WERI-Rb-1 (cell line): ENCODE measurements at regions not wholly inside any gene's neighbourhood (a gene's known extent, or its start where the extent isn't known, plus 50 kb on each side); places are given as distances from the start of the nearest gene placed in this dataset.

Experiments
- DNase-seq: peaks from one replicate; pipeline ENCODE4 v3.0.0-alpha.2; 2020
- H3K27ac ChIP-seq: fragments of 250-450 bp; sonication (Bioruptor Pico); 2 replicates; pipeline ENCODE4 v1.5.1; 2020; ENCODE audit warnings: mild to moderate bottlenecking, moderate library complexity
- H3K27me3 ChIP-seq: fragments of 250-450 bp; sonication (Bioruptor Pico); 2 replicates; pipeline ENCODE4 v1.5.1; 2021; ENCODE audit warnings: mild to moderate bottlenecking, low read depth, moderate library complexity; ENCODE audit not compliant: insufficient read depth, severe bottlenecking
- H3K36me3 ChIP-seq: fragments of 250-450 bp; sonication (Bioruptor Pico); 2 replicates; pipeline ENCODE4 v1.5.1; 2020; ENCODE audit warnings: mild to moderate bottlenecking, moderate library complexity
- H3K4me3 ChIP-seq: 2 replicates; pipeline ENCODE4 v1.5.1; 2011; ENCODE audit warnings: low read depth, mild to moderate bottlenecking, control low read depth, low read length
- H3K9me3 ChIP-seq: fragments of 250-450 bp; sonication (Bioruptor Pico); 2 replicates; pipeline ENCODE4 v1.5.1; 2021; ENCODE audit warnings: mild to moderate bottlenecking, moderate library complexity; ENCODE audit not compliant: severe bottlenecking
- CTCF ChIP-seq: IDR thresholded peaks from 2 replicates; pipeline ENCODE4 v1.5.1; 2011; ENCODE audit warnings: low read depth, mild to moderate bottlenecking, control low read depth, inconsistent platforms, low read length

GRCh38 chr6:165077876-165078275 is 231.5 kb downstream of the C6orf118 start:
- TF ChIP-seq CTCF: no peak
- Histone ChIP-seq H3K27ac (no peak overlapping the region), H3K36me3 (no peaks in the 10 kb centered on the region), H3K9me3 (no peaks in the 10 kb centered on the region), H3K27me3 (no peaks in the 10 kb centered on the region), H3K4me3 (no peak overlapping the region)
- DNase-seq: no peak

- no peak for DNase-seq
- H3K4me3 ChIP-seq: no peak overlapping the region
- no peak for TF ChIP-seq CTCF
- no peaks in the 10 kb centered on the region for H3K27me3 ChIP-seq
- no peaks in the 10 kb centered on the region for H3K36me3 ChIP-seq
- H3K27ac ChIP-seq: no peak overlapping the region
- no peaks in the 10 kb centered on the region for H3K9me3 ChIP-seq
Measured at GRCh38 chr6:165071906-165072305, 237.5 kb downstream of the C6orf118 start.

GRCh38 chr6:165060720-165061119 is 248.7 kb downstream of the C6orf118 start:
- no peak for TF ChIP-seq CTCF
- H3K27me3 ChIP-seq: no peaks in the 10 kb centered on the region
- no peak overlapping the region for H3K27ac ChIP-seq
- no peaks in the 10 kb centered on the region for H3K36me3 ChIP-seq
- no peaks in the 10 kb centered on the region for H3K9me3 ChIP-seq
- DNase-seq: no peak
- H3K4me3 ChIP-seq: no peak overlapping the region

GRCh38 chr6:165059032-165059431 is 250.4 kb downstream of the C6orf118 start:
- Histone ChIP-seq H3K27me3 (no peaks in the 10 kb centered on the region), H3K27ac (no peak overlapping the region), H3K4me3 (no peak overlapping the region), H3K9me3 (no peaks in the 10 kb centered on the region), H3K36me3 (no peaks in the 10 kb centered on the region)
- no peak for TF ChIP-seq CTCF
- DNase-seq: no peak

- H3K27me3 ChIP-seq: no peaks in the 10 kb centered on the region
- no peak overlapping the region for H3K4me3 ChIP-seq
- no peak overlapping the region for H3K27ac ChIP-seq
- H3K36me3 ChIP-seq: no peaks in the 10 kb centered on the region
- TF ChIP-seq CTCF: no peak
- no peak for DNase-seq
- no peaks in the 10 kb centered on the region for H3K9me3 ChIP-seq
Measured at GRCh38 chr6:165056292-165056691, 253.1 kb downstream of the C6orf118 start.

GRCh38 chr6:165055231-165055630 is 254.2 kb downstream of the C6orf118 start:
- Histone ChIP-seq H3K36me3 (no peaks in the 10 kb centered on the region), H3K27me3 (no peaks in the 10 kb centered on the region), H3K4me3 (no peak overlapping the region), H3K27ac (no peak overlapping the region), H3K9me3 (no peaks in the 10 kb centered on the region)
- 0 out of 2 replicates have a peak, but pooled peaks have one; percentile 28 for TF ChIP-seq CTCF
- DNase-seq: peak; percentile 67
